GM12878 (cell line): ENCODE measurements at regions not wholly inside any gene's neighbourhood (a gene's known extent, or its start where the extent isn't known, plus 50 kb on each side); places are given as distances from the start of the nearest gene placed in this dataset.

Experiments
- ATAC-seq: fragments of 200-7000 bp; cut with Tn5 transposase; 3 replicates; pipeline ENCODE4 v1.9.1; 2020; ENCODE audit warnings: mild to moderate bottlenecking, moderate library complexity
- BruUV-seq: library from RNA; stranded (reverse); fragments of 400-500 nt; replicated peaks from 2 replicates; lab custom pipeline; 2021; lab: Mats Ljungman, UMichigan
- CTCF ChIA-PET: fragments of 300-600 bp; sonication (Branson Sonifier 250); formaldehyde crosslinking; extraction: SDS; loops from one replicate; lab custom pipeline; 2021; ENCODE audit warnings: inconsistent platforms; lab: Yijun Ruan, JAX
- POLR2A ChIA-PET: fragments of 350-600 bp; formaldehyde crosslinking; extraction: SDS; loops from one replicate; lab custom pipeline; 2021; ENCODE audit warnings: inconsistent platforms; lab: Charles Lee
- RAD21 ChIA-PET: fragments of 300-600 bp; sonication (Branson Sonifier 250); formaldehyde crosslinking; loops from one replicate; lab custom pipeline; 2023; ENCODE audit warnings: antibody characterized with exemption; ENCODE audit not compliant: unreplicated experiment; lab: Charles Lee
- SMC1A ChIA-PET: fragments of 300-600 bp; sonication (Branson Sonifier 250); formaldehyde crosslinking; loops from one replicate; lab custom pipeline; 2023; ENCODE audit not compliant: unreplicated experiment, uncharacterized antibody; lab: Charles Lee
- DNase-seq: peaks from one replicate; pipeline ENCODE4 v3.0.0-alpha.2; 2011; ENCODE audit warnings: low read depth, low spot score
- FAIRE-seq: peaks from 3 replicates; lab custom pipeline; 2011; peaks lifted over from hg19 to GRCh38; lab: Jason Lieb, UNC
- H2AFZ ChIP-seq: 2 replicates; pipeline ENCODE4 v1.6.0; 2011; ENCODE audit warnings: low read depth, low read length, control low read depth; ENCODE audit not compliant: control insufficient read depth
- H3K27ac ChIP-seq: 2 replicates; pipeline ENCODE4 v1.5.1; 2011; ENCODE audit warnings: control low read depth; ENCODE audit not compliant: control insufficient read depth, insufficient read depth
- H3K27me3 ChIP-seq, 2 experiments: replicated peaks in 1 of 2; 2 replicates each; pipeline versions ENCODE4 v1.6.0 to v1.6.1; 2011; ENCODE audit warnings: low read length in 1 of 2; ENCODE audit not compliant: control insufficient read depth in 2 of 2, insufficient read depth in 2 of 2
- H3K36me3 ChIP-seq, 2 experiments: 2 replicates each; pipeline ENCODE4 v1.5.1; 2011; ENCODE audit warnings: low read length in 1 of 2; ENCODE audit not compliant: control insufficient read depth in 2 of 2, insufficient read depth in 2 of 2
- H3K4me1 ChIP-seq: 2 replicates; pipeline ENCODE4 v1.6.1; 2011; ENCODE audit warnings: mild to moderate bottlenecking, low read length, moderate library complexity, mixed read lengths; ENCODE audit not compliant: control insufficient read depth, insufficient read depth
- H3K4me2 ChIP-seq: 2 replicates; pipeline ENCODE4 v1.6.0; 2011; ENCODE audit warnings: control low read depth; ENCODE audit not compliant: control insufficient read depth, insufficient read depth
- H3K4me3 ChIP-seq: fragments of 200-600 bp; sonication (generic); 2 replicates; pipeline ENCODE4 v1.5.1; 2016
- H3K79me2 ChIP-seq: 2 replicates; pipeline ENCODE4 v1.6.0; 2011; ENCODE audit warnings: low read length; ENCODE audit not compliant: control insufficient read depth, insufficient read depth
- H3K9ac ChIP-seq: 2 replicates; pipeline ENCODE4 v1.8.0; 2011; ENCODE audit warnings: low read length, control low read depth, mixed read lengths; ENCODE audit not compliant: control insufficient read depth, insufficient read depth
- H3K9me3 ChIP-seq: replicated peaks from 3 replicates; pipeline ENCODE4 v1.5.1; 2011; ENCODE audit warnings: mild to moderate bottlenecking, low read length; ENCODE audit not compliant: control insufficient read depth, insufficient read depth
- H4K20me1 ChIP-seq: 2 replicates; pipeline ENCODE4 v1.6.0; 2011; ENCODE audit not compliant: control insufficient read depth, insufficient read depth
- ASH2L ChIP-seq: fragments of 300-600, 200-600 bp; sonication (generic); IDR thresholded peaks from 2 replicates; pipeline ENCODE4 v1.6.1; 2017; ENCODE audit warnings: low read depth, mild to moderate bottlenecking, borderline replicate concordance
- BRCA1 ChIP-seq: IDR thresholded peaks from 2 replicates; pipeline ENCODE4 v1.6.1; 2011; ENCODE audit warnings: low read depth, low read length, improper control_type of control experiment
- GABPA ChIP-seq: IDR thresholded peaks from 2 replicates; pipeline ENCODE4 v1.6.1; 2014; ENCODE audit warnings: antibody characterized with exemption, low read depth, mild to moderate bottlenecking, inconsistent platforms
- HDGF ChIP-seq: fragments of 450-650 bp; IDR thresholded peaks from 2 replicates; pipeline ENCODE4 v1.6.1; 2016; ENCODE audit warnings: antibody characterized with exemption
- HSF1 ChIP-seq: fragments of 150-350 bp; IDR thresholded peaks from 2 replicates; pipeline ENCODE4 v1.6.1; 2014; ENCODE audit warnings: mild to moderate bottlenecking, low read depth, low read length
- KAT2A ChIP-seq: conservative IDR thresholded peaks from 2 replicates; pipeline ENCODE4 v1.6.1; 2011; ENCODE audit warnings: low read depth, low read length; ENCODE audit not compliant: control insufficient read depth
- MAX ChIP-seq: IDR thresholded peaks from 2 replicates; pipeline ENCODE4 v1.6.1; 2012; ENCODE audit warnings: low read depth, low read length, improper control_type of control experiment
- NBN ChIP-seq: fragments of 450-650 bp; IDR thresholded peaks from 2 replicates; pipeline ENCODE4 v1.6.1; 2016
- NFYB ChIP-seq: IDR thresholded peaks from 2 replicates; pipeline ENCODE4 v1.6.1; 2011; ENCODE audit warnings: low read depth, mild to moderate bottlenecking, low read length, improper control_type of control experiment, moderate library complexity; ENCODE audit not compliant: insufficient read depth
- PAX5 ChIP-seq: IDR thresholded peaks from 2 replicates; pipeline ENCODE4 v1.6.1; 2011; ENCODE audit warnings: low read depth, low read length, borderline replicate concordance
- RAD21 ChIP-seq: IDR thresholded peaks from 2 replicates; pipeline ENCODE4 v1.6.1; 2011; ENCODE audit warnings: mild to moderate bottlenecking, low read depth, low read length, moderate library complexity; ENCODE audit not compliant: insufficient read depth
- RFX5 ChIP-seq: IDR thresholded peaks from 2 replicates; pipeline ENCODE4 v1.6.1; 2011; ENCODE audit warnings: low read depth, low read length, improper control_type of control experiment
- SMC3 ChIP-seq: IDR thresholded peaks from 2 replicates; pipeline ENCODE4 v1.6.1; 2011; ENCODE audit warnings: low read length, improper control_type of control experiment, borderline replicate concordance
- SREBF1 ChIP-seq: IDR thresholded peaks from 2 replicates; pipeline ENCODE4 v1.6.1; 2012; ENCODE audit warnings: mild to moderate bottlenecking, low read length
- ZNF207 ChIP-seq: fragments of 450-650 bp; IDR thresholded peaks from 2 replicates; pipeline ENCODE4 v1.6.1; 2014; ENCODE audit warnings: antibody characterized with exemption, mild to moderate bottlenecking, borderline replicate concordance
- ZNF217 ChIP-seq: fragments of 450-650 bp; IDR thresholded peaks from 2 replicates; pipeline ENCODE4 v1.6.1; 2017; ENCODE audit warnings: antibody characterized with exemption, mild to moderate bottlenecking
- WGBS: methylation state at CpG from one replicate; pipeline ENCODE4 v1.1.6; 2016; ENCODE audit warnings: low lambda C conversion rate; ENCODE audit not compliant: insufficient replicate concordance, insufficient coverage; ENCODE audit errors: missing lambda C conversion rate; 5-methylcytosine and 5-hydroxymethylcytosine counted together
- in situ Hi-C: fragments of 300-500 bp; cut with MboI; formaldehyde crosslinking; loops from 9 replicates; pipeline ENCODE4 v1.14.3; 2018; ENCODE audit warnings: mixed read lengths
- intact Hi-C: fragments of 100-400 bp; cut with micrococcal nuclease; formaldehyde crosslinking; loops from one replicate; pipeline ENCODE4 v1.14.2; 2022; ENCODE audit not compliant: unreplicated experiment

GRCh38 chr2:221848286-221848685, 276.2 kb upstream of the EPHA4 start:
- H3K27ac ChIP-seq, result no peak overlapping the region
- no peak overlapping the region for H3K9ac ChIP-seq
- ChIA-PET POLR2A (no interaction called here), CTCF (no interaction called here), RAD21 (no interaction called here), SMC1A (no interaction called here)
- H2AFZ ChIP-seq, result no peak overlapping the region
- TF ChIP-seq GABPA (no peak), PAX5 (no peak), ZNF217 (no peak), MAX (no peak), HDGF (no peak), SMC3 (no peak), BRCA1 (no peak), RFX5 (no peak), RAD21 (no peak), NFYB (no peak), ASH2L (no peak), KAT2A (no peak), NBN (no peak), ZNF207 (no peak), SREBF1 (no peak), HSF1 (no peak)
- BruUV-seq, result no TSS peak
- no peaks in the 10 kb centered on the region for H3K27me3 ChIP-seq
- FAIRE-seq (no peak), ATAC-seq (no peak), DNase-seq (no peak)
- H3K4me1 ChIP-seq, result peaks cover 6% of the 10 kb centered on the region
- H3K4me2 ChIP-seq, result no peak overlapping the region
- no peaks in the 10 kb centered on the region for H4K20me1 ChIP-seq
- in situ Hi-C loops (no loop called here), intact Hi-C loops (no loop called here)
- H3K79me2 ChIP-seq, result no peaks in the 10 kb centered on the region
- no peaks in the 10 kb centered on the region for H3K9me3 ChIP-seq
- H3K36me3 ChIP-seq, result no peaks in the 10 kb centered on the region
- no peak overlapping the region for H3K4me3 ChIP-seq
- WGBS, result 23% methylated on average over 4 of the region's 4 CpGs
